Omental fat pad (tissue), 3 donors: ENCODE measurements at regions not wholly inside any gene's neighbourhood (a gene's known extent, or its start where the extent isn't known, plus 50 kb on each side); places are given as distances from the start of the nearest gene placed in this dataset.

Experiments
- ATAC-seq: fragments of 150-250 bp; one replicate; pipeline ENCODE4 v1.9.1; 2016; ENCODE audit warnings: mild to moderate bottlenecking, moderate library complexity; ENCODE audit not compliant: low FRiP score
- DNase-seq: peaks from one replicate; pipeline ENCODE4 v3.0.0-alpha.2; 2019; ENCODE audit warnings: low spot score
- TF ChIP-seq, protein P1 (sequence below), 3 donors: fragments of 450-650 bp; IDR thresholded peaks; one replicate each; pipeline ENCODE4 v1.5.1; 2016 to 2017; ENCODE audit warnings: antibody characterized with exemption in 3 of 3, mild to moderate bottlenecking in 3 of 3, moderate library complexity in 2 of 3

DNA sequence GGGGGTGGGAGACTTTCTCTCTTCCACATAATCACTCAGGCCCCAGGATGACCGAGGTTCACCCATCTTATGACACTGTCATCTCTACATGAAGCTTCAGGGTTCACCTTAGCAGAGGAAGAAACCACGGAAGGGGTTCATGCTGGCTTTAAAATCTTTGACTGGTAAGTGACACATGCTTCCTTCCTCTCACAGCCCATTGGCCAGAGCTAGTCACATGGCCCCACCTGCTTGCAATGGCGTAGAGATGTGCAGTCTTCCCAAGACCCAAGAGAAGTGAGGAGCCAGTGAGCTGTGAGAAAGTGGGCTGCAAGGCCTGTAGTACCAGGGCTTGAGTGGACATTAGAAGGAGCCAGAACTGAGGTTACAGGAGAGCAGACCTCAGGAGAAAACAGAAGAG lies 180.3 kb downstream of the AXIN2 start:
- DNase-seq (no peak), ATAC-seq (no peak)
- TF ChIP-seq, protein P1, sequence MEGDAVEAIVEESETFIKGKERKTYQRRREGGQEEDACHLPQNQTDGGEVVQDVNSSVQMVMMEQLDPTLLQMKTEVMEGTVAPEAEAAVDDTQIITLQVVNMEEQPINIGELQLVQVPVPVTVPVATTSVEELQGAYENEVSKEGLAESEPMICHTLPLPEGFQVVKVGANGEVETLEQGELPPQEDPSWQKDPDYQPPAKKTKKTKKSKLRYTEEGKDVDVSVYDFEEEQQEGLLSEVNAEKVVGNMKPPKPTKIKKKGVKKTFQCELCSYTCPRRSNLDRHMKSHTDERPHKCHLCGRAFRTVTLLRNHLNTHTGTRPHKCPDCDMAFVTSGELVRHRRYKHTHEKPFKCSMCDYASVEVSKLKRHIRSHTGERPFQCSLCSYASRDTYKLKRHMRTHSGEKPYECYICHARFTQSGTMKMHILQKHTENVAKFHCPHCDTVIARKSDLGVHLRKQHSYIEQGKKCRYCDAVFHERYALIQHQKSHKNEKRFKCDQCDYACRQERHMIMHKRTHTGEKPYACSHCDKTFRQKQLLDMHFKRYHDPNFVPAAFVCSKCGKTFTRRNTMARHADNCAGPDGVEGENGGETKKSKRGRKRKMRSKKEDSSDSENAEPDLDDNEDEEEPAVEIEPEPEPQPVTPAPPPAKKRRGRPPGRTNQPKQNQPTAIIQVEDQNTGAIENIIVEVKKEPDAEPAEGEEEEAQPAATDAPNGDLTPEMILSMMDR (IDR thresholded peaks at IDR 0.05), result no peak

- DNase-seq (no peak), ATAC-seq (no peak)
Measured at GRCh38 chr17:65374966-65375365, 186.5 kb downstream of the AXIN2 start.

DNA sequence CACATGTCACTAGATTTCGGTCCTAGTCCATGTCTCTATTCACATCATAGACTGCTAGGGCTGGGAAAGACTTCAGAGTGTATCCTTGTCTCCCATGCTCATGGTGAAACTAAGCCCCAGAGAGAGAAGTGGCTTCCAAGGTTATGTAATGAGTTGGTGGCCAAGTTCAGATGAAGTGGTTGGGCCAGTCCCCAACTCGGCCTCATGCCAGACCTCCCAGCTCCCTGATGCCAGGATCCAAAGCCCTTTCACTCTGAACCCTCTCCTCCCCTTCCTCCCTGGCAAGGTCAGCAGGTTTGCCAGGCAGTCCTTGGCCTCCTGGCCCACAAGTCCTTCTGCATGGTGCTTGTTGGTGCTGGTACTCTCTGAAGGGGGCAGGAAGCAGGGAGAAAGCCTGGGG lies 189.7 kb downstream of the AXIN2 start:
- TF ChIP-seq, protein P1 (IDR thresholded peaks at IDR 0.05), result no peak
- DNase-seq, result no peak
- no peak for ATAC-seq

More at GRCh38 chr17:65374966-65375365, 186.5 kb downstream of the AXIN2 start:
- TF ChIP-seq, protein P1 (IDR thresholded peaks at IDR 0.05), result no peak

DNA sequence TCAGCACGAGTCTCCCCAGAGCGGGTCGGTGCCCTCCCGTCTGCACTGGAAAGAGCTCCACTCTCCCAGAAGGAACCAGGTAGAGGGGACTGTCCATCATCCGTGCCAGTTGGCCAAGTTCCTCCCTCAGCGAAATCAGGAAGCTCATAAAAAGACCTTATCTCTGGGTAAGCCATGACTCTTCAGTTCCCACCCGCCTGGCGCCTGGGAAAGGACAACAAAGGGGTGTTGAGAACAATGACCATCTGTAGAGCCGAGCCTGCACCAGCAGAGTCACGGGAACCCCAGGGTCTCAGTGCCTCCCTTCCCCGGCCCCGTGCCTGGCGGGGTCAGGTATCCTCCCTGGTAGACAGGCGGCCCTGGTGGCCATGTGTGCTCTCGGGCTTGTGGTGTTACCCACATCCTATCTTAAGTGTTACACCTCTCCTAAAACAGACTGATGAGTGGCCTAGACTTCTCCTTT lies 190.7 kb downstream of the AXIN2 start:
- TF ChIP-seq, protein P1 (IDR thresholded peaks at IDR 0.05), result no peak
- ATAC-seq (no peak), DNase-seq (no peak)

DNA sequence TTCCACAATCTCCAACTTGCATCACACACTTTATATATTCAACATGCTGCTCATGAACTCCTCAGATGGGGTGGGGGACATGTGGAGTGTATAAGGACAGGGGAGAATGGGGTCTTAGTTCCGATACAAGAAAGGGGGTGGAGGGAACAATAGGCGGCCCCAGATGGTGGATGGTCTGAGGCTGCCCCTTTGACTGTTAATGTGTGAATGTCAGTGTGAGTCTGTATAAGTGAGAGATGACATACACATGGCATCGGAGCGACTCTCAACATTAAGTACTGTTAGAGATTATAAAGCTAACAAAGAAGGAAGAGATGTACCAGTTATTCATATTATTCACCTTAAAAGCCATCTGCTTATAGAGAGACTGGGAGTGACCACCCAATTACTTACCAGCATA lies 193.1 kb downstream of the AXIN2 start:
- DNase-seq, result no peak
- no peak for ATAC-seq
- TF ChIP-seq, protein P1 (IDR thresholded peaks at IDR 0.05), result no peak

DNA sequence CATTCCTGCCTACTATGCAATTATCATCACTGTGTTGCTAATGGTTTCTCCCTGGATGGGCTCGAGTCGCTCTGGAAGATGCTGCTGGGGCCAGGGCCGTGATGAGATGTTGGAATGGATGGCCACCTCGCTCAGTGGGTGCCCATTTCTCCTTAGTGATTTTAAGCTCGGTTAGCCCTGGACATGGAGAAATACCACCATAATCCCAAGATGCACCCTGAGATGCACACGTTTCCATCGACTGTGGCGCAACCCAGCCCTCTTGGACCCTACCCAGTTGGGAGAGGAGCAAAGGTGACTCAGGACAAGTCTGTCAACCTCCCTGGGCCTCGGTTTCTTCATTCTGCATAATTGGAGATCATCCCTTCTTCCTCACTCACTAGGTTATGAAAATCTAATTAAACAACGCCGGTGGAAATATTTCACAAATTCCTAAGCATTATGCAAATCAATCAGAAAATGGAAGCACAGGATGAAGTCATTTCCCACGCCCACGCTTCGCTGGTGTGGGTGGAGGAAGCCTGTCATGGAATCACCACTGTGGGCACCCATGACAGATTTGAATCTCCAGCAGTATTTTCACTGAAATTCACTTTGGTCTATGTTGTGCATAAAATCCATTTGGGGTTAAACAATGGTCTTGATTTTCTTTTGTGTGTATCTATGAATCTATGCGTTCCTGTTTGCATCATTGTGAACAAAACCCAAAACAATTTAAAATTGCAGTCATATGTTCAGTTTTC lies 195.2 kb downstream of the AXIN2 start:
- ATAC-seq, result no peak
- no peak for DNase-seq
- TF ChIP-seq, protein P1 (IDR thresholded peaks at IDR 0.05), result no peak

DNA sequence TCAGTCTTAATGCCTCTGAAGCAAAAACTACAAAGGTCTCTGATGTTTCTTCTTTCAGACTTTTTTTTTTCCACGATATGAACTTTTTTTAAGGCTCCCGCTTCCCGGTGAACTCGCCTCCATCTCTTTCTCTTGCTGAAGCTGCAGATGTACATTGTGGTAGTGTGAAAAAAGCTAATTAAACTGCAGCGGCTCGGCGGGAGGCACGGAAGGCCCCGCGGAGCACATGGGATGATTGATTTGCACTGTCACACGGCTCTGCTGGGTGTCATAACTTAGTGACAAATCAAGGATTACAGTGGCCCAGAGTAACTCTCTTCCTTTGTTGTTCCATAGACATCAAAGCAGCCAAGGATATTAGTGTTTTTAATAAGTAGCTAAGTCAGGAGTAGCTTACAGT lies 196.3 kb downstream of the AXIN2 start:
- ATAC-seq (no peak), DNase-seq (no peak)
- TF ChIP-seq, protein P1 (IDR thresholded peaks at IDR 0.05), result no peak
